NOMO-1 treated with DMSO at 0.1 percent for 48 hours (cell line): ENCODE measurements at regions not wholly inside any gene's neighbourhood (a gene's known extent, or its start where the extent isn't known, plus 50 kb on each side); places are given as distances from the start of the nearest gene placed in this dataset.
"Not testable (repeated sequence)": the region's sequence is repeated elsewhere in the genome, so short reads cannot be mapped to it uniquely, and the experiment has no call there.

Experiments
- DNase-seq: peaks from one replicate; lab custom pipeline; 2025; ENCODE audit not compliant: unreplicated experiment; lab: John Stamatoyannopoulos, UW

DNA sequence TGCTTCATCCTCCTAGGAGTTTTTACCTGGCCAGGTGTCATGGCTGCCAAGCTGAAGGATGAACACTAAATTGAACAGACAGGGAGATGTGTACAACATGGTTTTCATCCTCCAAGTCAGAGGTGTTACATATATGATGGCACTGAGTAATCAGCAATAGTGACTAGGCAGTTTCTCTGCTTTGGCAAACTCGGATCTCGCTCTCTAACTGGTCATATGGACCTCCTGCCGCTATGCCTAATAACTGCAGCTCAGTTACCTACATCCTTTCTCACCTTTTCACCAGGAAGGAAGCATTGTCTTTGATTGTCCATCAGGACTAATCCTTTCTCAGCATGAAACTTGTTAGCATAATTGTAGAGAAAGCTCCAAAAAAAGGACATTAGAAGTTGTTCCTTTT, 175.9 kb upstream of the PLSCR5 start:
- no peak for DNase-seq

GRCh38 chr3:146780251-146780650, 175.1 kb upstream of the PLSCR5 start:
- no peak for DNase-seq

GRCh38 chr3:146777941-146778340, 172.8 kb upstream of the PLSCR5 start:
- DNase-seq, result no peak

DNA sequence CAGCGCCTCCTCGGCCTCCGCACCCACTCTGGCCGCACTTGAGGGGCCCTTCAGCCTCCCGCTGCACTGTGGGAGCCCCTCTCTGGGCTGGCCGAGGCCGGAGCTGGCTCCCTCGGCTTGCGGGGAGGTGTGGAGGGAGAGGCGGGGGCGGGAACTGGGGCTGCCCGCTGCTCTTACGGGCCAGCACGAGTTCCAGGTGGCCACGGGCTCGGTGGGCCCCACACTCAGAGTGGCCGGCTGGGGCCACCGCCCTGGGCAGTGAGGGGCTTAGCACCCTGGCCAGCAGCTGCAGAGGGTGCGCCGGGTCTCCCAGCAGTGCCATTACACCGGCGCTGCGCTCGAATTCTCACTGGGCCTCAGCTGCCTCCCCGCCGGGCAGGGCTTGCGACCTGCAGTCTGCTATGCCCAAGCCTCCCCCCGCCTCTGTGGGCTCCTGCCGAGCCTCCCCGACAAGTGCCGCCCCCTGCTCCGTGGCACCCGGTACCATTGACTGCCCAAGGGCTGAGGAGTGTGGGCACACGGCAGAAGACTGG, 167.1 kb upstream of the PLSCR5 start:
- no peak for DNase-seq

DNA sequence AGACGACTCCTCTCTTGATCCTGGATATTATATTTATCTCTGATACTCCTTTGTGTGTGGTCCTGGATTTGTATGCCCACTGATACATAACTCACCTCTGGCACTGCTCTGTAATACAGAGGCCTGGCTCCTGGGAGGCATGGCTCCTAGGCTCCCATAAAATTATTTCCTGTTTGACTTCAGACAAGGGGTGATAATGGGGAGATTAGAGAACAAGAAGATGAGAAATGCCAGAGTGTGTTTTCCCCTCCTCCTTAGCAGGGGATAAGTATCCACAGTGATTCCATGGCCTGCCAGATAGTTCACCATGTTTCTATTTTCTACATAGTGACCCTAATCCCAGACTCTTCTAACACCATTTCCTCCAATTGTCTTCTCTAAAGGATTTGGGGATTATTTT, 165.7 kb upstream of the PLSCR5 start:
- DNase-seq, result no peak

DNA sequence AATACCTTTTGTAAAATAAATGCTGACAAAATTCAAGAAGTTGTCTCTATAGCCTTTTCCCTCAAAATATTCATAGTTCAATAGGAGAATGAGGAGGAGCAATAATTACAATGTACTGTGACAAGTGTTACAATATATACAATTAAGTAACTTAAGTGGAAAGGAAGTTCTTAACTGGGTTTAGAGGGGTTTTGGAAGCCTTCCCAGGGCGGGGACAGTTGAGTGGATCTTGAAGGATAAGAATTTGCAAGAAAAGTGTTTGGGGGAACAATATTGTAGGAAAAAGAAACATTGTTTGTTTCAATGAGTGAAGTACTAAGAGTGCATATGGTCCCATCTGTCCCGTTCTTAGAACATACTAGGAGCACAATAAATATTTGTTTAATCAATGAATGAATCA, 165.2 kb upstream of the PLSCR5 start:
- no peak for DNase-seq

DNA sequence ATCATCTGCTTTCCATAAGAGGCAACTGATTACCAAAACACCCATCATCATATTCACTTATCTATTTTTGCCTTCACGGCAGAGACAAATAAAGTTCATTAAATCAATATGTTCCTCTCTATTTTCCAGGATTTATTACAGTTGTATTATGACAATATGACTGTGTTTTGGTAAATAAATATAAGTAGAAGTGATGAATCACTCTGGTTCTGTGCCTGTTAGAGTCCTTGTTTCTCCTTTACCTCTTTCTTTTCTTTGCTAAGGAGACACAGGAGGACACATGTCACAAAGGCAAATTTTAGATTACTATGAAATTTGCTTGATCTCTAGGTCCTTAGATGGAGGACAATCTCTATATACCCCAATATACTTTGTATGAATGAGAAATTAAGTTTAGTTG, 152.6 kb upstream of the PLSCR5 start:
- DNase-seq, result no peak

DNA sequence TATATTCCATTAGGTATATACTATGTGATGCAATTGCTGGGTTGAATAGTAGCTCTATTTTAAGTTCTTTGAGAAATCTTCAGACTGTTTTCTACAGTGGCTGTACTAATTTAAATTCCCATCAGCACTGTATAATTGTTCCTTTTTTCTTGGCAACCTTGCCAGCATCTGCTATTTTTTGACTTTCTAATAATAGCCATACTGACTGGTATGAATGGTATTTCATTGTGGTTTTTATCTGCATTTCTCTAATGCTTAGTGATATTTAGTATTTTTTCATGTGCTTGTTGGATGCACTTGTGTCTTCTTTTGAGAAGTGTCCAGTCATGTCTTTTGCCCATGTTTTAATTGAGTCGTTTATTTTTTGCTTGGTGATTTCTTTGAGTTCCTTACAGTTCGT, 145.1 kb upstream of the PLSCR5 start:
- no peak for DNase-seq

DNA sequence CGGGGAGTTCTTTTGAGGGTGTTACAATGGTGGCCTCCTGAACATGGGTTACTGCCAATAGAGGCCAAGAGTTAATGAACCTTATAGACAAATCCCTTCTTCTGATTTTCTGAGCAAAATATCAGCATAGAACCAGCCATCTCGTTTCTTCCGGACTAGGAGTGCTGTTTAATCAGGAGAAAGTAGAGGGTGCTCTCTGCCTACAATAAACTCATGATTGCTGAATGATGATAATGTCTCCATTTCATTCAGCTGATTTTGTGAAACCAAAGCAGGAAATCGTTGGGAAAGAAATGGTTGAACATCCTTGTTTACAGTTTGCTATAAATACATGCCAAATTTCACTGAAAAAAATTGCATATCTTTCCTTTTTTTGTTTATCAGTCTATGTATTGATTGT, 142.8 kb upstream of the PLSCR5 start:
- DNase-seq, result no peak

DNA sequence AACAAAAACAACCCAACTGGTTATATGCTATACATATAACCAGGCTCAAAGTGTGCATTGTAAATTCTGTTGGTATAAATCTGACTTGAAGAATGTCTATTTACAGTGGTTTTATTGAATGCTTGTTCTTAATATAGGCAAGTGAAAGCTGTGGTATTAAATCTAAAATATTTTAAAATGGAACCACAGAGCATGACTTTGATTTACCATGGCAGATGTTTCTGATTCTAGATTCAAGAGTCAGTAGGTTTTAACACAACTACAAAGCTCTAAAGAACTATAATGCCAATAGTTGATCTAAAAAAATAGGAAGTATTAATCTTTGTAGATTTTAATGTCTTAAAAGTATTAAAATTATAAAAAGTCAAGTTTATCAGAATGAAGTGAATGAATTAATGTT, 141.9 kb upstream of the PLSCR5 start:
- DNase-seq, result no peak

DNA sequence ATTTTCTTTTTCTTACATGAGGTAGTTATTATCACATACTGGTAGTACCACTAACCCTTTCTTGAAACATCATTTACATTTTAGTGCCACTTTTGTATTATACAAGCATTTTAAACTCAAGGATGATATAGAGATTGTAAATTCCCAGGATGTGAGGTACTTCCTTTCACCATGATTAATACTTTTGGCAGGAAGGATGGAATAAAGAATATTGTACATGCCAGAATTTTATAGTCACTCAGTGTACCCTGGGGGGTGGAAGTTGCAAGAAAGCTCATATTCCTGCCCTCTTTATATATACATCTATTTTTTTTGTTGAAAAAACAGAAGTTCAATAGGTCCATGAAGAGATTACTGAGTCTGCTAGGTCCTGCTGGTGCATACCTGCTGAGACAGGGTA, 141.0 kb upstream of the PLSCR5 start:
- no peak for DNase-seq

GRCh38 chr3:146739203-146739671, 134.1 kb upstream of the PLSCR5 start:
- DNase-seq, result no peak

- DNase-seq, result no peak
Measured at GRCh38 chr3:146732325-146732724, 127.2 kb upstream of the PLSCR5 start.

GRCh38 chr3:146715170-146715569, 110.0 kb upstream of the PLSCR5 start:
- DNase-seq, result no peak

DNA sequence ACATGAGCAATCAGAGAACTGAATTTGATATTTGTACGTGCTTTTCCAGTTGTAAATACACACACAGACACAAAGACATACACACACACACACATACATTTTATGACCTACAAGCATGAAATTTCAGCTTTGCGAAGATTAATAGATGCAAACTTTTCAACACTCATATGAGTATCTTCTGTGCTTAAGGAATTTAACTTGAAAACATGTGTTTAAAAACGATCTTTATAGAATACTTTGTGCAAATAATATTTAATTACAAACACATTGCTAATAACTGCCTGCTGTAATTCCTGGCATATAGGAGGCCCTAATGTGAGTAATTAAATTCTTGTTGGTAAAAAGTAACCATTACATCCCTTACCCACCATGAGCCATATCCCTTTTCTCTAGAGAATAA, 107.7 kb upstream of the PLSCR5 start:
- DNase-seq, result no peak

- DNase-seq, result no peak
Measured at GRCh38 chr3:146709969-146710368, 104.8 kb upstream of the PLSCR5 start.

DNA sequence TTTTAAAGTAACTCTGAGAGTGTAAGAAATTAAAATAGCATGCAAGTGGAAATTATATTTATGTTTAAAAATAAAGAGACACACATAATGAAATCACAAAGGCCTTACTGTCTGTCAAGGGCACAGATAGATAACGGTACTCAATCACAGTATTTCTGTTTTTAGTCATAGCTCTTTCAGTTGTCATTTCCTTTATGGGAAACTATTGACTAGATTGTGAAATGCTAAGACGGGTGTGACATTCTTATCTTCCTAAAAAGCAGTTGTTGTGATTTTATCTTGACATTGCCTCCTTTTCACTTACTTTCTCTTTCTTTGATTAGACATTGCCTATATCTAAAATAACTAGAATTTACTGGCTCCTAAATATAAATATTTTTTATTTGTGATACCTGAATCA, 100.1 kb upstream of the PLSCR5 start:
- DNase-seq, result no peak

GRCh38 chr3:146702237-146702636, 97.1 kb upstream of the PLSCR5 start:
- DNase-seq, result no peak

GRCh38 chr3:146701246-146701645, 96.1 kb upstream of the PLSCR5 start:
- no peak for DNase-seq

DNA sequence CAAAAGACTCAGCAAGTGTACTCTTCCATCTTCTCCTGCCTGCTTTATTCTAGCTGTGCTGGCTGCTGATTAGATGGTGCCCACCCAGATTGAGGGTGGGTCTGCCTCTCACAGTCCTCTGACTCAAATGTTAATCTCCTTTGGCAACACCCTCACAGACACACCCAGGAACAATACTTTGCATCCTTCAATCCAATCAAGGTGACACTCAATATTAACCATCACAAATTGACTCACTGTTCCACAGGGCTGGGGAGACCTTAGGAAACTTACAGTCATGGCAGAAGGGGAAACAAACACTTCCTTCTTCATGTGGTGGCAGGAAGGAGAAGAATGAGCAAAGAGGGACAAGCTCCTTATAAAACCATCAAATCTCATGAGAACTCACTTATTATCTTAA, 94.9 kb upstream of the PLSCR5 start:
- DNase-seq, result not testable (repeated sequence)

DNA sequence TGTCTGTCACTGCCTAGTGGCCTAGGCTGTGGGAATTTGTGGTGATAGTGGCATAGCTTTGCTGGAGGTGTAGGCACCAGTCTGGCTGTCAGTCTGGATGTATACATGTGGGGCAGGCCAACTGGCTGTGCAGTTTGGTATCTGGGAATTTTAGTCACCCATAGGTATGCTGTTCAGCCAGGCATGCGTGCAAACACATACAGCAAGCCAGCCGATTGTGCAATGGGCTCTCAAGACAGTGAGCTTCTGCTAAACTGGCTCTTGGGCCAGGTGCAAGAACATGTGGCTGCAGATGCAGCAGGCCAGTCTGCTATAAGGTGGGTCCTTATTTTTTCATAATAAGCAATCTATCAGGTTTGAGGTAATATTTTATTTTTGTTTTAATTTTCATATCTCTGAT, 87.1 kb upstream of the PLSCR5 start:
- DNase-seq, result no peak

DNA sequence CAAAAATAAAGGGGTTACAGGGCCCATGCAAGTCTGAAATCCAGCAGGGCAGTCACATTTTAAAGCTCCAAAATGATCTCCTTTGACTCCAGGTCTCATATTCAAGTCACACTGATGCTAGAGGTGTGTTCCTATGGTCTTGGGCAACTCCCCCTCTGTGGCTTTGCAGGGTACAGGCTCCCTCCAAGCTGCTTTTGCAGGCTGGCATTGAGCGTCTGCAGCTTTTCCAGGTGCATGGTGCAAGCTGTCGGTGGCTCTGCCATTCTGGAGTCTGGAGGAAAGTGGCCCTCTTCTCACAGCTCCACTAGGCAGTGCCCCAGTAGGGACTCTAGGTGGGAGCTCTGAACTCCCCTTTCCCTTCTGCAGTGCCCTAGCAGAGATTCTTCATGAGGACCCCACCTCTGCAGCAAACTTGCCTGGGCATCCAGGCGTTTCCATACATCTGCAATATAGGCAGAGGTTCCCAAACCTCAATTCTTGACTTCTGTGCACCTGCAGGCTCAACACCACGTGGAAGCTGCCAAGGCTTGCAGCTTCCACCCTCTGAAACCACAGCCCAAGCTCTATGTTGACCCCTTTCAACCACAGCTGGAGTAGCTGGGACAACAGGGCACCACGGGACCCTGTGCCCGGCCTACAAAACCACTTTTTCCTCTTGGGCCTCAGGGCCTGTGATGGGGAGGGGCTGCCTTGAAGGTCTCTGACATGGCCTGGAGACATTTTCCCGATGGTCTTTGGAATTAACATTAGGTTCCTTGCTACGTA, 80.1 kb upstream of the PLSCR5 start:
- DNase-seq, result no peak

- DNase-seq, result no peak
Measured at GRCh38 chr3:146682171-146682570, 77.0 kb upstream of the PLSCR5 start.
